ENCODE measurements at regions not wholly inside any gene's neighbourhood (a gene's known extent, or its start where the extent isn't known, plus 50 kb on each side); places are given as distances from the start of the nearest gene placed in this dataset.

GRCh38 chr13:21771075-21771474 is 100.2 kb downstream of the FGF9 start:
- TF ChIP-seq EZH2phosphoT487 (IDR thresholded peaks at IDR 0.05; ENCODE audit: unreplicated experiment) (no peak), CTCF (conservative IDR thresholded peaks at IDR 0.05; ENCODE audit: low read depth in 2 of 2) (no peak), ETS1 (IDR thresholded peaks at IDR 0.05) (no peak)

Measured in GM23338 (cell line).